GM12878 (cell line): ENCODE measurements at regions not wholly inside any gene's neighbourhood (a gene's known extent, or its start where the extent isn't known, plus 50 kb on each side); places are given as distances from the start of the nearest gene placed in this dataset.

Experiments used
- BHLHE40 ChIP-seq, 2 experiments: fragments of 450-650 bp in 1 of 2; IDR thresholded peaks; 2 replicates each; pipeline ENCODE4 v1.6.1; 2011 to 2017; ENCODE audit warnings: low read depth in 2 of 2, borderline replicate concordance in 1 of 2, improper control_type of control experiment in 1 of 2, low read length in 1 of 2, mild to moderate bottlenecking in 1 of 2
- SUZ12 ChIP-seq: fragments of 200-600 bp; sonication (generic); IDR thresholded peaks from one replicate; pipeline ENCODE4 v1.6.1; 2018; ENCODE audit warnings: antibody characterized with exemption, mild to moderate bottlenecking; ENCODE audit not compliant: unreplicated experiment
- TAF1 ChIP-seq: IDR thresholded peaks from 2 replicates; pipeline ENCODE4 v1.6.1; 2011; ENCODE audit warnings: mild to moderate bottlenecking, low read depth, low read length, borderline replicate concordance
- TF ChIP-seq, protein P1 (sequence below): IDR thresholded peaks from 2 replicates; pipeline ENCODE4 v1.6.1; 2012; ENCODE audit warnings: mild to moderate bottlenecking, low read depth, low read length
- TF ChIP-seq, protein P2 (sequence below): fragments of 450-650 bp; formaldehyde crosslinking; IDR thresholded peaks from 2 replicates; pipeline ENCODE4 v1.4.0; 2020; ENCODE audit warnings: mild to moderate bottlenecking, moderate library complexity

DNA sequence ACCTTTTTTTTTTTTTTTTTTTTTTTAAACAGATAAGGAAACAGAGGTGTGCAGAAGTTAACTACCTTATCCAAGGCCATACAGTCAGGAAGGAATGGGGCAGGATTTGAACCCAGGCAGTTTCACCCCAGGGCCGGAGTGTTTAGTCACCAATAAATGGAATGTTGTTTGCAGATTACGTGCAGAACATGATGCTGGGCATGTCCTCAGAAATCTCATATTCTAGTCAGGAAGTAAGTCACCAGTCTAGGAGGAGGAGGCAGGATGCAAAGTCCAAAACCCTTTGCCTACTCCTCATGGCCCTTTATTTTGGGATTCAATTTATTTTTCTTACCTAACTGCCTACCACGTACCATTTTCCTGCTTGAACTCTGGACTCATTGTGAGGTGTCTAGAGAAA, 57.1 kb upstream of the LRRC1 start (continued):
- TF ChIP-seq BHLHE40 (IDR thresholded peaks at IDR 0.05; ENCODE audit: borderline replicate concordance in 1 of 2, low read depth in 2 of 2, low read length in 1 of 2) (no peak), SUZ12 (no peak), TAF1 (no peak)
- TF ChIP-seq, protein P1, sequence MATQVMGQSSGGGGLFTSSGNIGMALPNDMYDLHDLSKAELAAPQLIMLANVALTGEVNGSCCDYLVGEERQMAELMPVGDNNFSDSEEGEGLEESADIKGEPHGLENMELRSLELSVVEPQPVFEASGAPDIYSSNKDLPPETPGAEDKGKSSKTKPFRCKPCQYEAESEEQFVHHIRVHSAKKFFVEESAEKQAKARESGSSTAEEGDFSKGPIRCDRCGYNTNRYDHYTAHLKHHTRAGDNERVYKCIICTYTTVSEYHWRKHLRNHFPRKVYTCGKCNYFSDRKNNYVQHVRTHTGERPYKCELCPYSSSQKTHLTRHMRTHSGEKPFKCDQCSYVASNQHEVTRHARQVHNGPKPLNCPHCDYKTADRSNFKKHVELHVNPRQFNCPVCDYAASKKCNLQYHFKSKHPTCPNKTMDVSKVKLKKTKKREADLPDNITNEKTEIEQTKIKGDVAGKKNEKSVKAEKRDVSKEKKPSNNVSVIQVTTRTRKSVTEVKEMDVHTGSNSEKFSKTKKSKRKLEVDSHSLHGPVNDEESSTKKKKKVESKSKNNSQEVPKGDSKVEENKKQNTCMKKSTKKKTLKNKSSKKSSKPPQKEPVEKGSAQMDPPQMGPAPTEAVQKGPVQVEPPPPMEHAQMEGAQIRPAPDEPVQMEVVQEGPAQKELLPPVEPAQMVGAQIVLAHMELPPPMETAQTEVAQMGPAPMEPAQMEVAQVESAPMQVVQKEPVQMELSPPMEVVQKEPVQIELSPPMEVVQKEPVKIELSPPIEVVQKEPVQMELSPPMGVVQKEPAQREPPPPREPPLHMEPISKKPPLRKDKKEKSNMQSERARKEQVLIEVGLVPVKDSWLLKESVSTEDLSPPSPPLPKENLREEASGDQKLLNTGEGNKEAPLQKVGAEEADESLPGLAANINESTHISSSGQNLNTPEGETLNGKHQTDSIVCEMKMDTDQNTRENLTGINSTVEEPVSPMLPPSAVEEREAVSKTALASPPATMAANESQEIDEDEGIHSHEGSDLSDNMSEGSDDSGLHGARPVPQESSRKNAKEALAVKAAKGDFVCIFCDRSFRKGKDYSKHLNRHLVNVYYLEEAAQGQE: no peak
- TF ChIP-seq, protein P2, sequence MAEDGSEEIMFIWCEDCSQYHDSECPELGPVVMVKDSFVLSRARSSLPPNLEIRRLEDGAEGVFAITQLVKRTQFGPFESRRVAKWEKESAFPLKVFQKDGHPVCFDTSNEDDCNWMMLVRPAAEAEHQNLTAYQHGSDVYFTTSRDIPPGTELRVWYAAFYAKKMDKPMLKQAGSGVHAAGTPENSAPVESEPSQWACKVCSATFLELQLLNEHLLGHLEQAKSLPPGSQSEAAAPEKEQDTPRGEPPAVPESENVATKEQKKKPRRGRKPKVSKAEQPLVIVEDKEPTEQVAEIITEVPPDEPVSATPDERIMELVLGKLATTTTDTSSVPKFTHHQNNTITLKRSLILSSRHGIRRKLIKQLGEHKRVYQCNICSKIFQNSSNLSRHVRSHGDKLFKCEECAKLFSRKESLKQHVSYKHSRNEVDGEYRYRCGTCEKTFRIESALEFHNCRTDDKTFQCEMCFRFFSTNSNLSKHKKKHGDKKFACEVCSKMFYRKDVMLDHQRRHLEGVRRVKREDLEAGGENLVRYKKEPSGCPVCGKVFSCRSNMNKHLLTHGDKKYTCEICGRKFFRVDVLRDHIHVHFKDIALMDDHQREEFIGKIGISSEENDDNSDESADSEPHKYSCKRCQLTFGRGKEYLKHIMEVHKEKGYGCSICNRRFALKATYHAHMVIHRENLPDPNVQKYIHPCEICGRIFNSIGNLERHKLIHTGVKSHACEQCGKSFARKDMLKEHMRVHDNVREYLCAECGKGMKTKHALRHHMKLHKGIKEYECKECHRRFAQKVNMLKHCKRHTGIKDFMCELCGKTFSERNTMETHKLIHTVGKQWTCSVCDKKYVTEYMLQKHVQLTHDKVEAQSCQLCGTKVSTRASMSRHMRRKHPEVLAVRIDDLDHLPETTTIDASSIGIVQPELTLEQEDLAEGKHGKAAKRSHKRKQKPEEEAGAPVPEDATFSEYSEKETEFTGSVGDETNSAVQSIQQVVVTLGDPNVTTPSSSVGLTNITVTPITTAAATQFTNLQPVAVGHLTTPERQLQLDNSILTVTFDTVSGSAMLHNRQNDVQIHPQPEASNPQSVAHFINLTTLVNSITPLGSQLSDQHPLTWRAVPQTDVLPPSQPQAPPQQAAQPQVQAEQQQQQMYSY (CRISPR knock-in tag): no peak
